H1 (cell line): ENCODE measurements at regions not wholly inside any gene's neighbourhood (a gene's known extent, or its start where the extent isn't known, plus 50 kb on each side); places are given as distances from the start of the nearest gene placed in this dataset.

Experiments used
- CTCF ChIA-PET: fragments of 300-600 bp; sonication (Branson Sonifier 250); formaldehyde crosslinking; loops from one replicate; lab custom pipeline; 2021; ENCODE audit not compliant: partially characterized antibody; lab: Charles Lee
- POLR2A ChIA-PET: fragments of 300-600 bp; sonication (Branson Sonifier 250); formaldehyde crosslinking; loops from one replicate; lab custom pipeline; 2021; ENCODE audit warnings: inconsistent platforms; ENCODE audit not compliant: partially characterized antibody; lab: Charles Lee
- DNase-seq, 2 experiments: peaks; one replicate each; pipeline versions ENCODE4 v3.0.0 to v3.0.0-alpha.2; 2010 to 2022; ENCODE audit warnings: low spot score in 2 of 2, low read depth in 1 of 2, mixed read lengths in 1 of 2
- FAIRE-seq: peaks from 2 replicates; lab custom pipeline; 2011; peaks lifted over from hg19 to GRCh38; lab: Jason Lieb, UNC
- H2AFZ ChIP-seq: 2 replicates; pipeline ENCODE4 v1.8.1; 2012; ENCODE audit warnings: low read length, inconsistent platforms
- H2AK5ac ChIP-seq: 2 replicates; pipeline ENCODE4 v1.6.1; 2013; ENCODE audit warnings: low read depth, low read length
- H2BK120ac ChIP-seq: replicated peaks from 2 replicates; pipeline ENCODE3; 2013; ENCODE audit warnings: low read depth, low read length, inconsistent platforms
- H2BK12ac ChIP-seq: 2 replicates; pipeline ENCODE4 v1.6.1; 2013; ENCODE audit warnings: low read depth, low read length
- H2BK15ac ChIP-seq: 2 replicates; pipeline ENCODE4 v1.6.1; 2013; ENCODE audit warnings: low read length
- H2BK20ac ChIP-seq: 2 replicates; pipeline ENCODE4 v1.6.1; 2013; ENCODE audit warnings: low read length
- H2BK5ac ChIP-seq: 2 replicates; pipeline ENCODE4 v1.6.1; 2013; ENCODE audit warnings: low read depth, low read length
- H3K14ac ChIP-seq: 2 replicates; pipeline ENCODE4 v1.6.1; 2013; ENCODE audit warnings: inconsistent platforms; ENCODE audit not compliant: insufficient read length
- H3K18ac ChIP-seq: 2 replicates; pipeline ENCODE4 v1.6.1; 2013; ENCODE audit warnings: low read length; ENCODE audit errors: extremely low read depth
- H3K23ac ChIP-seq: 2 replicates; pipeline ENCODE4 v1.6.1; 2013; ENCODE audit warnings: inconsistent platforms; ENCODE audit not compliant: insufficient read length
- H3K23me2 ChIP-seq: 2 replicates; pipeline ENCODE4 v1.6.1; 2013; ENCODE audit warnings: low read depth, low read length
- H3K27ac ChIP-seq: 2 replicates; pipeline ENCODE4 v1.6.1; 2011; ENCODE audit warnings: low read depth, low read length, inconsistent platforms
- H3K27me3 ChIP-seq, 4 experiments: replicated peaks in 1 of 4; 1 replicate in 1 of 4; 2 replicates in 3 of 4; pipeline versions ENCODE4 v1.6.1 to v1.8.1; 2011 to 2013; ENCODE audit warnings: low read length in 3 of 4, mild to moderate bottlenecking in 3 of 4, inconsistent platforms in 2 of 4, mixed read lengths in 2 of 4, moderate library complexity in 1 of 4; ENCODE audit not compliant: control insufficient read depth in 3 of 4, insufficient read depth in 3 of 4; ENCODE audit errors: extremely low read depth in 1 of 4
- H3K36me3 ChIP-seq, 4 experiments: 2 replicates each; pipeline versions ENCODE4 v1.6.1 to v1.8.1; 2011 to 2013; ENCODE audit warnings: mild to moderate bottlenecking in 4 of 4, low read length in 3 of 4, moderate library complexity in 2 of 4, control low read depth in 1 of 4, inconsistent platforms in 1 of 4; ENCODE audit not compliant: insufficient read depth in 4 of 4, control insufficient read depth in 2 of 4
- H3K4ac ChIP-seq: replicated peaks from 2 replicates; pipeline ENCODE3; 2013; ENCODE audit warnings: low read length, low read depth, mixed read lengths, inconsistent platforms; ENCODE audit not compliant: insufficient read length
- H3K4me1 ChIP-seq, 4 experiments: replicated peaks in 1 of 4; 1 replicate in 1 of 4; 2 replicates in 3 of 4; pipeline versions ENCODE4 v1.6.1 to v1.8.1; 2011 to 2013; ENCODE audit warnings: low read length in 3 of 4, inconsistent platforms in 2 of 4, mixed read lengths in 1 of 4; ENCODE audit not compliant: insufficient read depth in 4 of 4, control insufficient read depth in 3 of 4
- H3K4me2 ChIP-seq, 2 experiments: 2 replicates each; pipeline versions ENCODE4 v1.6.1 to v1.8.1; 2011 to 2013; ENCODE audit warnings: low read depth in 2 of 2, low read length in 2 of 2, control low read depth in 1 of 2, inconsistent platforms in 1 of 2, mild to moderate bottlenecking in 1 of 2; ENCODE audit not compliant: insufficient read depth in 1 of 2
- H3K4me3 ChIP-seq, 4 experiments: fragments of 200-600, 300-600 bp in 1 of 4; sonication (generic), shearing (Covaris generic), sonication (Bioruptor Twin) in 1 of 4; 2 replicates each; pipeline versions ENCODE4 v1.5.1 to v1.8.1; 2011 to 2016; ENCODE audit warnings: low read length in 4 of 4, low read depth in 3 of 4, control low read depth in 2 of 4, inconsistent platforms in 2 of 4, mild to moderate bottlenecking in 2 of 4, mixed read lengths in 1 of 4, moderate library complexity in 1 of 4; ENCODE audit not compliant: insufficient read depth in 2 of 4; ENCODE audit errors: extremely low read depth in 1 of 4
- H3K56ac ChIP-seq: replicated peaks from 2 replicates; pipeline ENCODE3; 2013; ENCODE audit warnings: low read depth, mild to moderate bottlenecking, mixed read lengths, low read length, inconsistent platforms; ENCODE audit not compliant: insufficient read length
- H3K79me1 ChIP-seq: 2 replicates; pipeline ENCODE4 v1.6.1; 2013; ENCODE audit warnings: low read depth, low read length, control low read depth
- H3K79me2 ChIP-seq, 2 experiments: 2 replicates each; pipeline versions ENCODE4 v1.6.1 to v1.8.1; 2012 to 2013; ENCODE audit warnings: low read length in 2 of 2, mild to moderate bottlenecking in 2 of 2, inconsistent platforms in 1 of 2; ENCODE audit not compliant: insufficient read depth in 2 of 2, control insufficient read depth in 1 of 2
- H3K9ac ChIP-seq, 4 experiments: replicated peaks in 1 of 4; 1 replicate in 1 of 4; 2 replicates in 3 of 4; pipeline versions ENCODE4 v1.6.1 to v1.8.1; 2011 to 2013; ENCODE audit warnings: low read depth in 3 of 4, low read length in 3 of 4, control low read depth in 2 of 4, mild to moderate bottlenecking in 2 of 4, moderate library complexity in 2 of 4, inconsistent platforms in 1 of 4; ENCODE audit errors: extremely low read depth in 1 of 4
- H3K9me3 ChIP-seq, 2 experiments: 2 replicates each; pipeline versions ENCODE4 v1.6.1 to v1.8.1; 2012 to 2013; ENCODE audit warnings: mild to moderate bottlenecking in 2 of 2, moderate library complexity in 2 of 2, control low read depth in 1 of 2, inconsistent platforms in 1 of 2, low read depth in 1 of 2, low read length in 1 of 2, mixed read lengths in 1 of 2; ENCODE audit not compliant: insufficient read depth in 2 of 2
- H4K20me1 ChIP-seq, 2 experiments: replicated peaks in 1 of 2; 2 replicates each; pipeline versions ENCODE3 to v1.8.1; 2011 to 2013; ENCODE audit warnings: inconsistent platforms in 2 of 2, low read length in 2 of 2, mild to moderate bottlenecking in 1 of 2; ENCODE audit not compliant: insufficient read depth in 2 of 2, control insufficient read depth in 1 of 2
- H4K5ac ChIP-seq: 2 replicates; pipeline ENCODE4 v1.6.1; 2013; ENCODE audit warnings: low read length, low read depth, mixed read lengths, inconsistent platforms; ENCODE audit not compliant: insufficient read length
- H4K8ac ChIP-seq: 2 replicates; pipeline ENCODE4 v1.8.0; 2013; ENCODE audit warnings: mild to moderate bottlenecking, moderate library complexity, low read length, inconsistent platforms; ENCODE audit not compliant: insufficient read depth; ENCODE audit errors: extremely low read depth
- H4K91ac ChIP-seq: replicated peaks from 2 replicates; pipeline ENCODE3; 2013; ENCODE audit warnings: low read length, mixed read lengths, inconsistent platforms; ENCODE audit not compliant: insufficient read length
- ATF2 ChIP-seq: IDR thresholded peaks from 2 replicates; pipeline ENCODE4 v1.6.1; 2012; ENCODE audit warnings: low read length, inconsistent platforms
- CBX5 ChIP-seq: fragments of 300-800, 300-1000 bp; sonication (generic); IDR thresholded peaks from 2 replicates; pipeline ENCODE4 v1.7.1; 2016; ENCODE audit warnings: antibody characterized with exemption, low read length, low read depth
- CTCF ChIP-seq, 3 experiments: IDR thresholded peaks; 1 replicate in 2 of 3; 2 replicates in 1 of 3; pipeline versions ENCODE4 v1.5.1 to v1.6.1; 2011; ENCODE audit warnings: low read length in 3 of 3, mild to moderate bottlenecking in 3 of 3, inconsistent platforms in 2 of 3, low read depth in 1 of 3, moderate library complexity in 1 of 3; ENCODE audit not compliant: insufficient read depth in 1 of 3; ENCODE audit errors: control extremely low read depth in 1 of 3
- JUN ChIP-seq: IDR thresholded peaks from 2 replicates; pipeline ENCODE4 v1.6.1; 2011; ENCODE audit warnings: low read depth, mild to moderate bottlenecking, improper control_type of control experiment, low read length
- MAFK ChIP-seq: IDR thresholded peaks from 2 replicates; pipeline ENCODE4 v1.6.1; 2012; ENCODE audit warnings: low read depth, mild to moderate bottlenecking, improper control_type of control experiment, low read length
- PHF8 ChIP-seq: fragments of 200-600 bp; sonication (generic); conservative IDR thresholded peaks from 2 replicates; pipeline ENCODE4 v1.7.1; 2012; ENCODE audit warnings: low read depth, mild to moderate bottlenecking, inconsistent platforms, low read length, moderate library complexity
- RBBP5 ChIP-seq: IDR thresholded peaks from 2 replicates; pipeline ENCODE4 v1.7.1; 2012; ENCODE audit warnings: low read depth, mild to moderate bottlenecking, inconsistent platforms, low read length, moderate library complexity, borderline replicate concordance
- SAP30 ChIP-seq: fragments of 300-600 bp; sonication (generic); IDR thresholded peaks from 2 replicates; pipeline ENCODE4 v1.7.1; 2012; ENCODE audit warnings: low read length, moderate library complexity, mild to moderate bottlenecking, inconsistent platforms; ENCODE audit not compliant: insufficient read depth, insufficient replicate concordance
- SIRT6 ChIP-seq: IDR thresholded peaks from one replicate; pipeline ENCODE4 v1.7.1; 2012; ENCODE audit warnings: low read length, inconsistent platforms
- TCF12 ChIP-seq: IDR thresholded peaks from 2 replicates; pipeline ENCODE4 v1.6.1; 2011; ENCODE audit warnings: low read depth, mild to moderate bottlenecking, low read length
- WGBS, 2 experiments: shearing (Covaris generic) in 1 of 2; methylation state at CpG; one replicate each; pipeline versions ENCODE4 v1.1.6 to v1.1.7; 2013 to 2015; ENCODE audit warnings: low lambda C conversion rate in 2 of 2, mixed read lengths in 2 of 2, inconsistent platforms in 1 of 2, low coverage in 1 of 2, missing lambda C conversion rate in 1 of 2; ENCODE audit not compliant: insufficient replicate concordance in 2 of 2, insufficient coverage in 1 of 2, insufficient read length in 1 of 2; ENCODE audit errors: extremely low coverage in 1 of 2, missing lambda C conversion rate in 1 of 2; 5-methylcytosine and 5-hydroxymethylcytosine counted together

- Histone ChIP-seq H3K27ac (no peak overlapping the region), H2AFZ (no peak overlapping the region), H3K18ac (no peak overlapping the region), H2BK5ac (no peak overlapping the region), H4K8ac (no peak overlapping the region), H3K79me2 (no peaks in the 10 kb centered on the region), H4K20me1 (no peaks in the 10 kb centered on the region), H3K23ac (no peak overlapping the region), H3K4me3 (no peak overlapping the region), H4K5ac (no peak overlapping the region), H3K4me2 (no peak overlapping the region), H3K56ac (no peak overlapping the region), H3K4ac (no peak overlapping the region), H2BK15ac (no peak overlapping the region), H2AK5ac (no peak overlapping the region), H2BK20ac (no peak overlapping the region), H4K91ac (no peak overlapping the region), H2BK12ac (no peak overlapping the region), H3K14ac (no peak overlapping the region), H3K36me3 (no peaks in the 10 kb centered on the region), H3K27me3 (no peaks in the 10 kb centered on the region), H3K9me3 (no peaks in the 10 kb centered on the region), H2BK120ac (no peak overlapping the region), H3K79me1 (no peaks in the 10 kb centered on the region), H3K23me2 (no peaks in the 10 kb centered on the region), H3K4me1 (no peaks in the 10 kb centered on the region; a peak in 1 of 7 replicates), H3K9ac (no peak overlapping the region)
- CTCF ChIA-PET: interaction anchor here (0.6 to 5.5 kb wide), 6 partner anchors 8 to 199 kb away, joined by 3 to 42 read pairs (median 5); partner anchors contain the start of gene FAM50B
- WGBS, 2 experiments: 90% methylated on average over 5 of the region's 5 CpGs; no CpG with 5 or more reads in 1 of the 2 experiments
- DNase-seq (no peak), FAIRE-seq (no peak)
- POLR2A ChIA-PET: interaction anchor here (2.0 kb wide), 1 partner anchor 38 kb away, joined by 5 read pairs; no protein-coding TSS in a partner anchor
- TF ChIP-seq MAFK (no peak), JUN (no peak), SAP30 (no peak), CBX5 (no peak), PHF8 (no peak), TCF12 (no peak), RBBP5 (no peak), CTCF (IDR thresholded peaks at IDR 0.05; ENCODE audit: control extremely low read depth in 1 of 3, insufficient read depth in 1 of 3, low read depth in 1 of 3, low read length in 3 of 3) (no peak), SIRT6 (no peak), ATF2 (no peak)
Measured at GRCh38 chr6:3940703-3941102, 91.5 kb downstream of the FAM50B start.
